ENCODE measurements at regions not wholly inside any gene's neighbourhood (a gene's known extent, or its start where the extent isn't known, plus 50 kb on each side); places are given as distances from the start of the nearest gene placed in this dataset.

DNA sequence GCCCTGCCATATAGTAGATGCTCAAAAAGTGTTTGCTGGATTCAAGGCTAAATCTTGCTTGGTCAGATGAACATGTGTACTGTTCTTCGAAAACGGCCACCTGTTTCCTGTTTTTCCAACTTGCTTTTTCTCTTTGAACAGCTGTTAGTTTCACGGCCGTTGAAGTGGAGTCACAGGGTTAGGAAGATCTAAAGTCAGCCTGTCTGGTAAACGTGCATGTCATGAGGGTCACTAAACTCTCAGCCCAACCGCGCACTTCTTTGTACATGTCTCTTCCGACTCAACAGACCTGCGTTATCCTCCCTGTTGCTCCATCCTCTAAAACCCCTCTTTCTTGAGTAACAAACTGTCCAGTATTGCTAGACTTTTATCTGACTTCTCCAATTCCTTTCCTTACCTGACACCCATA is 93.2 kb upstream of the MAN1A1 start:
- peaks cover 0 to 2% of the 10 kb centered on the region in 2 experiments; a peak in 2 of 5 replicates for H3K27me3 ChIP-seq (ENCODE audit: control insufficient read depth in 1 of 2, insufficient read depth in 2 of 2, low read length in 2 of 2)
- H3K4me2 ChIP-seq (ENCODE audit: low read depth, low read length) = no peak overlapping the region
- no peaks in the 10 kb centered on the region for H3K79me2 ChIP-seq (ENCODE audit: insufficient read depth, low read length)
- no TSS peak for BruUV-seq (replicated peaks)
- WGBS (ENCODE audit: low lambda C conversion rate) = 7% methylated on average over 9 of the region's 9 CpGs
- no peak overlapping the region for H3K4me3 ChIP-seq (replicated peaks in 1 of 3; ENCODE audit: insufficient read depth in 1 of 3, low read depth in 2 of 3, low read length in 3 of 3)
- DNase-seq (ENCODE audit: low spot score) (peak; percentile 4), FAIRE-seq (no peak), ATAC-seq (peak; percentile 61)
- POLR2A ChIA-PET = no interaction called here
- no peaks in the 10 kb centered on the region for H3K36me3 ChIP-seq (replicated peaks in 1 of 2; ENCODE audit: control insufficient read depth in 1 of 2, insufficient read depth in 2 of 2, low read length in 2 of 2)
- intact Hi-C loops (cut with micrococcal nuclease; ENCODE audit: unreplicated experiment) (no loop called here), in situ Hi-C loops (cut with HindIII; ENCODE audit: extremely low pct_ligation_motif_present, low pct_unique_long_range_greater_than_20kb) (no loop called here)
- no peaks in the 10 kb centered on the region for H3K9me3 ChIP-seq (ENCODE audit: low read length)
- H3K27ac ChIP-seq (ENCODE audit: extremely low read length, insufficient read depth, low read length) = no peak overlapping the region
- H3K9ac ChIP-seq (ENCODE audit: insufficient read depth, low read depth, low read length) = no peak overlapping the region
- no peaks in the 10 kb centered on the region for H4K20me1 ChIP-seq (ENCODE audit: insufficient read depth, low read length)
- no peak overlapping the region for H2AFZ ChIP-seq (ENCODE audit: low read length)
- CTCF ChIA-PET (ENCODE audit: low intra/inter-chr PET ratio, low total read pairs) = no interaction called here
- no peaks in the 10 kb centered on the region for H3K4me1 ChIP-seq (ENCODE audit: insufficient read depth, low read length)
- peak; percentile 70; the same call in 1 of the 2 replicates for TF ChIP-seq TCF7 (IDR thresholded peaks at IDR 0.05; ENCODE audit: low read depth)
- peak; percentile 59; the same call in 1 of the 2 replicates for TF ChIP-seq FOXK1 (CRISPR knock-in tag; IDR thresholded peaks at IDR 0.05; ENCODE audit: borderline replicate concordance, low read depth)
- TF ChIP-seq ZNF614 (CRISPR knock-in tag; IDR thresholded peaks at IDR 0.05; ENCODE audit: borderline replicate concordance) = peak; percentile 60; the same call in 1 of the 2 replicates
- TF ChIP-seq ZFP37 (CRISPR knock-in tag; IDR thresholded peaks at IDR 0.05; ENCODE audit: borderline replicate concordance) = 0 out of 2 replicates have a peak, but pooled peaks have one; percentile 22
- peak; percentile 74; the same call in 1 of the 2 replicates for TF ChIP-seq FOXA3 (CRISPR knock-in tag; IDR thresholded peaks at IDR 0.05)
- TF ChIP-seq CBFB (CRISPR knock-in tag; IDR thresholded peaks at IDR 0.05) = no peak
- TF ChIP-seq MIER3 (CRISPR knock-in tag; IDR thresholded peaks at IDR 0.05; ENCODE audit: borderline replicate concordance) = peak; percentile 63; the same call in 1 of the 2 replicates
- peak; percentile 31 for TF ChIP-seq TEAD3 (CRISPR knock-in tag; optimal IDR thresholded peaks at IDR 0.05; ENCODE audit: borderline replicate concordance)
- TF ChIP-seq IRF2 (CRISPR knock-in tag; IDR thresholded peaks at IDR 0.05) = peak; percentile 67; the same call in 1 of the 2 replicates
- no peak for TF ChIP-seq ZSCAN31 (CRISPR knock-in tag; IDR thresholded peaks at IDR 0.05; ENCODE audit: low read depth)
- no peak for TF ChIP-seq CEBPB (IDR thresholded peaks at IDR 0.05; ENCODE audit: borderline replicate concordance, low read depth, low read length)
- TF ChIP-seq ZNF331 (CRISPR knock-in tag; IDR thresholded peaks at IDR 0.05) = no peak
- TF ChIP-seq ZKSCAN8 (CRISPR knock-in tag; IDR thresholded peaks at IDR 0.05; ENCODE audit: borderline replicate concordance) = 0 out of 2 replicates have a peak, but pooled peaks have one; percentile 30
- TF ChIP-seq ZNF484 (CRISPR knock-in tag; IDR thresholded peaks at IDR 0.05; ENCODE audit: borderline replicate concordance, low read depth) = no peak
- no peak for TF ChIP-seq KDM1A (CRISPR knock-in tag; IDR thresholded peaks at IDR 0.05)
- no peak for TF ChIP-seq GABPA (IDR thresholded peaks at IDR 0.05; ENCODE audit: low read depth, low read length)
- TF ChIP-seq GABPA (CRISPR knock-in tag; IDR thresholded peaks at IDR 0.05; ENCODE audit: low read depth) = peak; percentile 47
- TF ChIP-seq, protein P1, sequence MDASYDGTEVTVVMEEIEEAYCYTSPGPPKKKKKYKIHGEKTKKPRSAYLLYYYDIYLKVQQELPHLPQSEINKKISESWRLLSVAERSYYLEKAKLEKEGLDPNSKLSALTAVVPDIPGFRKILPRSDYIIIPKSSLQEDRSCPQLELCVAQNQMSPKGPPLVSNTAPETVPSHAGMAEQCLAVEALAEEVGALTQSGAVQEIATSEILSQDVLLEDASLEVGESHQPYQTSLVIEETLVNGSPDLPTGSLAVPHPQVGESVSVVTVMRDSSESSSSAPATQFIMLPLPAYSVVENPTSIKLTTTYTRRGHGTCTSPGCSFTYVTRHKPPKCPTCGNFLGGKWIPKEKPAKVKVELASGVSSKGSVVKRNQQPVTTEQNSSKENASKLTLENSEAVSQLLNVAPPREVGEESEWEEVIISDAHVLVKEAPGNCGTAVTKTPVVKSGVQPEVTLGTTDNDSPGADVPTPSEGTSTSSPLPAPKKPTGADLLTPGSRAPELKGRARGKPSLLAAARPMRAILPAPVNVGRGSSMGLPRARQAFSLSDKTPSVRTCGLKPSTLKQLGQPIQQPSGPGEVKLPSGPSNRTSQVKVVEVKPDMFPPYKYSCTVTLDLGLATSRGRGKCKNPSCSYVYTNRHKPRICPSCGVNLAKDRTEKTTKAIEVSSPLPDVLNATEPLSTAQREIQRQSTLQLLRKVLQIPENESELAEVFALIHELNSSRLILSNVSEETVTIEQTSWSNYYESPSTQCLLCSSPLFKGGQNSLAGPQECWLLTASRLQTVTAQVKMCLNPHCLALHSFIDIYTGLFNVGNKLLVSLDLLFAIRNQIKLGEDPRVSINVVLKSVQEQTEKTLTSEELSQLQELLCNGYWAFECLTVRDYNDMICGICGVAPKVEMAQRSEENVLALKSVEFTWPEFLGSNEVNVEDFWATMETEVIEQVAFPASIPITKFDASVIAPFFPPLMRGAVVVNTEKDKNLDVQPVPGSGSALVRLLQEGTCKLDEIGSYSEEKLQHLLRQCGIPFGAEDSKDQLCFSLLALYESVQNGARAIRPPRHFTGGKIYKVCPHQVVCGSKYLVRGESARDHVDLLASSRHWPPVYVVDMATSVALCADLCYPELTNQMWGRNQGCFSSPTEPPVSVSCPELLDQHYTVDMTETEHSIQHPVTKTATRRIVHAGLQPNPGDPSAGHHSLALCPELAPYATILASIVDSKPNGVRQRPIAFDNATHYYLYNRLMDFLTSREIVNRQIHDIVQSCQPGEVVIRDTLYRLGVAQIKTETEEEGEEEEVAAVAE (CRISPR knock-in tag; IDR thresholded peaks at IDR 0.05; ENCODE audit: borderline replicate concordance) = peak; percentile 53; the same call in 1 of the 2 replicates
- TF ChIP-seq, protein P2, sequence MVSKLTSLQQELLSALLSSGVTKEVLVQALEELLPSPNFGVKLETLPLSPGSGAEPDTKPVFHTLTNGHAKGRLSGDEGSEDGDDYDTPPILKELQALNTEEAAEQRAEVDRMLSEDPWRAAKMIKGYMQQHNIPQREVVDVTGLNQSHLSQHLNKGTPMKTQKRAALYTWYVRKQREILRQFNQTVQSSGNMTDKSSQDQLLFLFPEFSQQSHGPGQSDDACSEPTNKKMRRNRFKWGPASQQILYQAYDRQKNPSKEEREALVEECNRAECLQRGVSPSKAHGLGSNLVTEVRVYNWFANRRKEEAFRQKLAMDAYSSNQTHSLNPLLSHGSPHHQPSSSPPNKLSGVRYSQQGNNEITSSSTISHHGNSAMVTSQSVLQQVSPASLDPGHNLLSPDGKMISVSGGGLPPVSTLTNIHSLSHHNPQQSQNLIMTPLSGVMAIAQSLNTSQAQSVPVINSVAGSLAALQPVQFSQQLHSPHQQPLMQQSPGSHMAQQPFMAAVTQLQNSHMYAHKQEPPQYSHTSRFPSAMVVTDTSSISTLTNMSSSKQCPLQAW (CRISPR knock-in tag; IDR thresholded peaks at IDR 0.05) = peak; percentile 50; the same call in 1 of the 2 replicates
- TF ChIP-seq EP300 (IDR thresholded peaks at IDR 0.05; ENCODE audit: low read depth in 2 of 2, low read length in 2 of 2) = peak in 1 of 2 experiments; percentile 5; a peak in 1 of 4 replicates
- TF ChIP-seq EP300 (CRISPR knock-in tag; IDR thresholded peaks at IDR 0.05; ENCODE audit: borderline replicate concordance) = no peak
